ENCODE measurements at regions not wholly inside any gene's neighbourhood (a gene's known extent, or its start where the extent isn't known, plus 50 kb on each side); places are given as distances from the start of the nearest gene placed in this dataset.

- no peaks in the 10 kb centered on the region for H3K9me1 ChIP-seq (replicated peaks; ENCODE audit: control insufficient read depth, extremely low read depth, insufficient read depth, low read length)
- no peaks in the 10 kb centered on the region for H3K27me3 ChIP-seq (ENCODE audit: control insufficient read depth in 2 of 2, insufficient read depth in 2 of 2, low read length in 2 of 2)
- dilution Hi-C loops (cut with MboI; ENCODE audit: extremely low pct_ligation_motif_present, low sequenced_read_pairs) (no loop called here), intact Hi-C loops (cut with micrococcal nuclease) (no loop called here)
- DNase-seq (ENCODE audit: low read depth, low spot score) (no peak), FAIRE-seq (no peak)
- TF ChIP-seq MYC (IDR thresholded peaks at IDR 0.05; ENCODE audit: low read depth, low read length), result no peak
- no peak for TF ChIP-seq CTCF (IDR thresholded peaks at IDR 0.05; ENCODE audit: extremely low read depth in 1 of 2, insufficient read depth in 1 of 2, low read depth in 1 of 2, low read length in 2 of 2)
- TF ChIP-seq MAX (IDR thresholded peaks at IDR 0.05; ENCODE audit: insufficient read depth, insufficient read length), result no peak
- no peak for TF ChIP-seq GATA2 (IDR thresholded peaks at IDR 0.05; ENCODE audit: insufficient read depth, insufficient read length, low read depth, low read length)
- no peak for TF ChIP-seq POLR2A (IDR thresholded peaks at IDR 0.05; ENCODE audit: low read depth, low read length)
- TF ChIP-seq EZH2 (IDR thresholded peaks at IDR 0.05; ENCODE audit: borderline replicate concordance, low read depth, low read length, severe bottlenecking), result no peak
- TF ChIP-seq JUN (IDR thresholded peaks at IDR 0.05; ENCODE audit: borderline replicate concordance, insufficient read depth, insufficient read length, low read depth), result no peak
- no peak for TF ChIP-seq POLR2AphosphoS5 (IDR thresholded peaks at IDR 0.05; ENCODE audit: insufficient read depth, low read depth, low read length)
- no peak for TF ChIP-seq FOS (IDR thresholded peaks at IDR 0.05; ENCODE audit: borderline replicate concordance, insufficient read depth, low read length)
- no peaks in the 10 kb centered on the region for H3K9me3 ChIP-seq (replicated peaks; ENCODE audit: control insufficient read depth, insufficient read depth, low read length)
- H3K36me3 ChIP-seq (ENCODE audit: control insufficient read depth in 2 of 2, extremely low read depth in 1 of 2, insufficient read depth in 2 of 2, low read length in 2 of 2), result no peaks in the 10 kb centered on the region
- H3K79me2 ChIP-seq (ENCODE audit: control insufficient read depth, insufficient read depth, low read length), result no peaks in the 10 kb centered on the region
- H3K27ac ChIP-seq (ENCODE audit: insufficient read depth, low read depth, low read length), result no peak overlapping the region
- no peak overlapping the region for H3K4me3 ChIP-seq (replicated peaks in 1 of 3; ENCODE audit: insufficient read depth in 1 of 3, low read depth in 1 of 3, low read length in 3 of 3)
- no peak overlapping the region for H2AFZ ChIP-seq (ENCODE audit: low read depth, low read length)
- no peaks in the 10 kb centered on the region for H3K4me1 ChIP-seq (ENCODE audit: control insufficient read depth, extremely low read depth, insufficient read depth, low read length)
- ChIA-PET POLR2A (no interaction called here), CTCF (no interaction called here)
- no TSS peak for BruUV-seq (replicated peaks)
- H4K20me1 ChIP-seq (replicated peaks; ENCODE audit: control insufficient read depth, extremely low read depth, insufficient read depth, low read length), result no peaks in the 10 kb centered on the region
- H3K9ac ChIP-seq (replicated peaks; ENCODE audit: extremely low read depth, insufficient read depth, low read length), result no peak overlapping the region
- H3K4me2 ChIP-seq (ENCODE audit: insufficient read depth, low read length), result no peak overlapping the region
Observed at GRCh38 chr5:106089073-106089472, 1581.7 kb downstream of the EFNA5 start.

All from endothelial cell of umbilical vein (primary cell).